Bronchial epithelial cell (primary cell): ENCODE measurements at regions not wholly inside any gene's neighbourhood (a gene's known extent, or its start where the extent isn't known, plus 50 kb on each side); places are given as distances from the start of the nearest gene placed in this dataset.

Experiments used
- DNase-seq: peaks from one replicate; pipeline ENCODE4 v3.0.0-alpha.2; 2010; ENCODE audit warnings: low read depth
- FAIRE-seq: peaks from 2 replicates; lab custom pipeline; 2011; peaks lifted over from hg19 to GRCh38; lab: Jason Lieb, UNC
- H3K27me3 ChIP-seq: 2 replicates; pipeline ENCODE4 v1.5.1; 2011; ENCODE audit warnings: low read length; ENCODE audit not compliant: control insufficient read depth, insufficient read depth
- H3K36me3 ChIP-seq: 2 replicates; pipeline ENCODE4 v1.5.1; 2011; ENCODE audit warnings: low read length; ENCODE audit not compliant: control insufficient read depth, insufficient read depth
- H3K4me3 ChIP-seq: 2 replicates; pipeline ENCODE4 v1.5.1; 2011; ENCODE audit warnings: mild to moderate bottlenecking, low read depth, low read length, control low read depth
- TF ChIP-seq, protein P1 (sequence below): IDR thresholded peaks from 2 replicates; pipeline ENCODE4 v1.5.1; 2011; ENCODE audit warnings: mild to moderate bottlenecking, moderate library complexity, low read length, control low read depth, inconsistent platforms; ENCODE audit not compliant: insufficient read depth, severe bottlenecking

DNA sequence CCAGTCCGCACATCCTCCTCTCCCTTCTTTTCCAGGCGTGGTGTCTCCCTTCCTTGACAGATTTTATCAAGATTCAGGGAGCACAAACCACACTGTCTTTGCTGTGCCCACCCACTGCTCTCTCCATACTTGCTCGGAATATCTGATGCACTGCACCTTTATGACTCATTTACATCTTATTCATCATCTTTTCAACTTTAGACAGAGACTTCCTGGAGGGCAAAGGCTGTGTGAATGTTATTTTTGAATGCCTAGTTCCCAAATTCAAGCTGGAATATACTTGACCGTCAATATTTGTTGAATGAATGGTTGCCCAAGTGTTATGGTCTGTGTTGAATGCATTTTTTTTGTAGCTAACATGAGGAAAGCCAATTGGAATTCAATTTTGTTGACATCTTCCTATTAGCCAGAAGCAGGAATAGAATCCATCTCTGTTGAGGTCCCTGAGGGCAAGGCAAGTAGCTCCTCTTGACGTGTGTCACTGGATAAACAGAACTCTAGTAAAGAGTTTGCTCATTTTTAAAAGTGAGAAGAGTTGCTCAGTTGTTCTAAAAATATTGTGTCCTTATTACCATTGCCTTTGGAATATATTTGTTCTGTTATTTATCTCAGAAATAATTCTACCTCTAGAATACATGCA, 95.0 kb downstream of the KLF6 start:
- FAIRE-seq = no peak

DNA sequence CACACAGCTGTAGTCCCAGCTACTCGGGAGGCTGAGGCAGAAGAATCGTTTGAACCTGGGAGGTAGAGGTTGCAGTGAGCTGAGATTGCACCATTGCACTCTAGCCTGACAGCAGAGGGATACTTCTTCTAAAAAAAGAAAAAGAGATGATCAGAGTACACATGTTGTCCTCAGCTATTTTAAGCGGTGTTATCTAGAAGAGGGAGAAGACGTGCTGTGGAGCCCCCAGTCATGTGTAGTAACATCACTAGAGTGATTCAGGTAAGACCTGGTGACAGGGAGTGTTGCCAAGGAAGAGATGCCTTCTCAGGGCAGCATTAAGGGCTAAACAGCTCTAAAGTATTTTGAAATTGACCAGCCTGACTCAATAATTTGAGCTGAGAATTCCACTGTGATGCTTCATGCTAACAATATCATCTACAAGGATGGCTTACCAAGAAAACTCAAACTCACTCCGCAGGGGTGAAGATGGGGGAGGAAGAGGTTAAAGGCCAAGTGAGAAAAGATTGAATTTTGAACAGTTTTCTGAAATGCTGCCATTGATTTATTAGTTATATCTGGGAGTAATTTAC, 97.4 kb downstream of the KLF6 start:
- TF ChIP-seq, protein P1, sequence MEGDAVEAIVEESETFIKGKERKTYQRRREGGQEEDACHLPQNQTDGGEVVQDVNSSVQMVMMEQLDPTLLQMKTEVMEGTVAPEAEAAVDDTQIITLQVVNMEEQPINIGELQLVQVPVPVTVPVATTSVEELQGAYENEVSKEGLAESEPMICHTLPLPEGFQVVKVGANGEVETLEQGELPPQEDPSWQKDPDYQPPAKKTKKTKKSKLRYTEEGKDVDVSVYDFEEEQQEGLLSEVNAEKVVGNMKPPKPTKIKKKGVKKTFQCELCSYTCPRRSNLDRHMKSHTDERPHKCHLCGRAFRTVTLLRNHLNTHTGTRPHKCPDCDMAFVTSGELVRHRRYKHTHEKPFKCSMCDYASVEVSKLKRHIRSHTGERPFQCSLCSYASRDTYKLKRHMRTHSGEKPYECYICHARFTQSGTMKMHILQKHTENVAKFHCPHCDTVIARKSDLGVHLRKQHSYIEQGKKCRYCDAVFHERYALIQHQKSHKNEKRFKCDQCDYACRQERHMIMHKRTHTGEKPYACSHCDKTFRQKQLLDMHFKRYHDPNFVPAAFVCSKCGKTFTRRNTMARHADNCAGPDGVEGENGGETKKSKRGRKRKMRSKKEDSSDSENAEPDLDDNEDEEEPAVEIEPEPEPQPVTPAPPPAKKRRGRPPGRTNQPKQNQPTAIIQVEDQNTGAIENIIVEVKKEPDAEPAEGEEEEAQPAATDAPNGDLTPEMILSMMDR = no peak
- H3K4me3 ChIP-seq = no peak overlapping the region
- FAIRE-seq = no peak
- DNase-seq = peak; percentile 20
- H3K27me3 ChIP-seq = no peaks in the 10 kb centered on the region
- H3K36me3 ChIP-seq = no peaks in the 10 kb centered on the region

More for the DNA sequence above, 95.0 kb downstream of the KLF6 start:
- no peaks in the 10 kb centered on the region for H3K27me3 ChIP-seq
- DNase-seq = peak; percentile 76
- no peak overlapping the region for H3K4me3 ChIP-seq
- TF ChIP-seq, protein P1 = no peak
- no peaks in the 10 kb centered on the region for H3K36me3 ChIP-seq

DNA sequence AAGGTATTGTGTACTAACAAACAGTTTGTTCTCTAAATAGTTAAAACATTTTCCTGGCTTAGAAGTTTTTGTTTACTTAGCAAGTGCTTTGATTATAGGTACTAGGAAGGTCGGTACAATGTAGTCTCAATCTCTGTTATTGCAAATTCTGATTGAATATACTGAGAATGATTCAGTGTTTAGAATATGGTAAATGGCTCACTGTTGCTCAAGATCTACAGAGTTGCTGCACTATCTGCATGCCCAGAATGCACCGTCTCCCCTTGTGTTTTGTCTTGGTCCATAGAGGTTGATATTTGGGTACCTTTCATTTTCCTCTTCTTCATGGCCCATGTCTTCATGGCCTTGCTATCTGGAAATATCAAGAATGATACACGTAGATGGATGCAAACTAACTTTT, 99.6 kb downstream of the KLF6 start:
- no peaks in the 10 kb centered on the region for H3K36me3 ChIP-seq
- DNase-seq (no peak), FAIRE-seq (no peak)
- no peak overlapping the region for H3K4me3 ChIP-seq
- H3K27me3 ChIP-seq = no peaks in the 10 kb centered on the region
- TF ChIP-seq, protein P1 = no peak

DNA sequence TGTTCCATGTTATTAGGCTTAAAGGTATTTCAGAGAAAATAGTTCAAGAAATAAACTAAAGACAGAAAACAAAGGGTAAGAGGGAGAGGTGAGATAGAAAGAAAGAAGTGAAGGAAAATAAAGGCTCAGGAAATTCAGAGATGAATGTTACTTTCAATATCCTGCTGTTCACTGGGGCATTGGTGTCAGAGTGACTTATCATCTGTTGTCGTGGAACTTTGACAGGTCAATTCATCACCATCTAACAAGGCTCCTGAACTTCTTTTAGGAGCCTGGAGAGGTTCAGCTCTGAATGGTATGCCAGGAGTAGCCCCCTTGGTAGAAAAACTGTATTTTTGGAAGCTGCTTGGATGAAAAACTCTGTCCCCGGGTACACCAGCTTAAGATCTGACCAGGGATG, 100.1 kb downstream of the KLF6 start:
- Histone ChIP-seq H3K36me3 (no peaks in the 10 kb centered on the region), H3K4me3 (no peak overlapping the region), H3K27me3 (no peaks in the 10 kb centered on the region)
- DNase-seq (no peak), FAIRE-seq (no peak)
- TF ChIP-seq, protein P1 = no peak

DNA sequence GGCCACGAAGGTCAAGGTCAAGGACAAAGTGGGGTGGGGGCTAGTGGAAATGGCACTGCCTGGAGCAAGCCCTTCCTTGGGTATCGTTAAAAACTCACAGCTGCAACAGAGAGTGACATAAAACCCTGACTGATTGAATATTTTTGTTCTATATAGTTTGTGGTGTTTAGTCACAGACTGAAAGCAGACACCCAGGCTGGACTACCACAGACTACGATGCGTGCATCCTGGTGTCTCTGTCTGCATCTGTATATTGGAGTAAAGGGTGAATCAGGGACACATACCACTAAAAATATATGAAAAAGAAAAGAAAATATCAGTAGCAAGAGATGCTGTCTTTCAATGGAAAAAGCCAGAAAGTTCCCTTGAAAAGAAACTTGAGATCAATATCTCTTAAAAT, 101.4 kb downstream of the KLF6 start:
- TF ChIP-seq, protein P1 = no peak
- no peak for FAIRE-seq
- no peaks in the 10 kb centered on the region for H3K36me3 ChIP-seq
- no peaks in the 10 kb centered on the region for H3K27me3 ChIP-seq
- no peak overlapping the region for H3K4me3 ChIP-seq
- DNase-seq = no peak
